G401.6 (cell line): ENCODE measurements at regions not wholly inside any gene's neighbourhood (a gene's known extent, or its start where the extent isn't known, plus 50 kb on each side); places are given as distances from the start of the nearest gene placed in this dataset.
"Not testable (repeated sequence)": the region's sequence is repeated elsewhere in the genome, so short reads cannot be mapped to it uniquely, and the experiment has no call there.

Experiments
- FAIRE-seq: peaks from 2 replicates; lab custom pipeline; 2012; peaks lifted over from hg19 to GRCh38; lab: Jason Lieb, UNC

- no peak for FAIRE-seq
Measured at GRCh38 chr4:134700251-134700650, 498.7 kb upstream of the PABPC4L start.

GRCh38 chr4:134698831-134699230 is 497.2 kb upstream of the PABPC4L start:
- FAIRE-seq = not testable (repeated sequence)

GRCh38 chr4:134695433-134695832 is 493.8 kb upstream of the PABPC4L start:
- FAIRE-seq = no peak

- FAIRE-seq = no peak
Measured at GRCh38 chr4:134691915-134692314, 490.3 kb upstream of the PABPC4L start.

GRCh38 chr4:134687646-134688628 is 486.3 kb upstream of the PABPC4L start:
- FAIRE-seq = no peak

- no peak for FAIRE-seq
Measured at GRCh38 chr4:134677209-134677814, 475.7 kb upstream of the PABPC4L start.

- no peak for FAIRE-seq
Measured at GRCh38 chr4:134668237-134668636, 466.6 kb upstream of the PABPC4L start.

- FAIRE-seq = no peak
Measured at GRCh38 chr4:134666640-134667039, 465.1 kb upstream of the PABPC4L start.

GRCh38 chr4:134665429-134665828 is 463.8 kb upstream of the PABPC4L start:
- FAIRE-seq = no peak

GRCh38 chr4:134663742-134664141 is 462.2 kb upstream of the PABPC4L start:
- no peak for FAIRE-seq

- FAIRE-seq = no peak
Measured at GRCh38 chr4:134650461-134650860, 448.9 kb upstream of the PABPC4L start.

- FAIRE-seq = no peak
Measured at GRCh38 chr4:134645778-134646177, 444.2 kb upstream of the PABPC4L start.

- FAIRE-seq = no peak
Measured at GRCh38 chr4:134636338-134637051, 434.9 kb upstream of the PABPC4L start.

GRCh38 chr4:134634301-134634700 is 432.7 kb upstream of the PABPC4L start:
- FAIRE-seq = no peak

- FAIRE-seq = no peak
Measured at GRCh38 chr4:134632056-134632455, 430.5 kb upstream of the PABPC4L start.

GRCh38 chr4:134628066-134628465 is 426.5 kb upstream of the PABPC4L start:
- no peak for FAIRE-seq

GRCh38 chr4:134627366-134627765 is 425.8 kb upstream of the PABPC4L start:
- FAIRE-seq = no peak

- FAIRE-seq = no peak
Measured at GRCh38 chr4:134624365-134624764, 422.8 kb upstream of the PABPC4L start.

GRCh38 chr4:134622626-134623575 is 421.3 kb upstream of the PABPC4L start:
- not testable (repeated sequence) for FAIRE-seq

GRCh38 chr4:134622199-134622598 is 420.6 kb upstream of the PABPC4L start:
- no peak for FAIRE-seq

GRCh38 chr4:134621715-134622114 is 420.1 kb upstream of the PABPC4L start:
- FAIRE-seq = not testable (repeated sequence)

- FAIRE-seq = no peak
Measured at GRCh38 chr4:134610956-134611355, 409.4 kb upstream of the PABPC4L start.
